Keratinocyte (primary cell): ENCODE measurements at regions not wholly inside any gene's neighbourhood (a gene's known extent, or its start where the extent isn't known, plus 50 kb on each side); places are given as distances from the start of the nearest gene placed in this dataset.
"Not testable (repeated sequence)": the region's sequence is repeated elsewhere in the genome, so short reads cannot be mapped to it uniquely, and the experiment has no call there.

Experiments used
- DNase-seq: peaks from one replicate; pipeline ENCODE4 v3.0.0-alpha.2; 2011; ENCODE audit warnings: low read depth, missing footprints, low spot score
- FAIRE-seq: peaks from 2 replicates; lab custom pipeline; 2011; peaks lifted over from hg19 to GRCh38; lab: Jason Lieb, UNC
- H2AFZ ChIP-seq: 2 replicates; pipeline ENCODE4 v1.6.0; 2012; ENCODE audit warnings: low read length, control low read depth, inconsistent platforms; ENCODE audit not compliant: control insufficient read depth
- H3K27ac ChIP-seq: 2 replicates; pipeline ENCODE4 v1.5.1; 2011; ENCODE audit warnings: low read length; ENCODE audit not compliant: control insufficient read depth, insufficient read depth
- H3K27me3 ChIP-seq: 3 replicates; pipeline ENCODE4 v1.6.0; 2011; ENCODE audit warnings: low read length; ENCODE audit not compliant: control insufficient read depth, insufficient read depth; ENCODE audit errors: extremely low read depth
- H3K36me3 ChIP-seq, 2 experiments: 2 replicates in 1 of 2; 3 replicates in 1 of 2; pipeline ENCODE4 v1.5.1; 2011; ENCODE audit warnings: low read length in 2 of 2, mild to moderate bottlenecking in 1 of 2; ENCODE audit not compliant: control insufficient read depth in 2 of 2, insufficient read depth in 2 of 2; ENCODE audit errors: extremely low read depth in 1 of 2
- H3K4me1 ChIP-seq: 3 replicates; pipeline ENCODE4 v1.5.1; 2011; ENCODE audit warnings: low read length; ENCODE audit not compliant: control insufficient read depth, insufficient read depth; ENCODE audit errors: extremely low read depth
- H3K4me2 ChIP-seq: 3 replicates; pipeline ENCODE4 v1.6.0; 2011; ENCODE audit warnings: low read depth, low read length; ENCODE audit not compliant: control insufficient read depth, insufficient read depth; ENCODE audit errors: extremely low read depth
- H3K4me3 ChIP-seq, 3 experiments: fragments of 200-600 bp in 1 of 3; sonication (generic) in 1 of 3; 2 replicates in 2 of 3; 3 replicates in 1 of 3; pipeline ENCODE4 v1.5.1; 2011 to 2016; ENCODE audit warnings: low read length in 3 of 3, mild to moderate bottlenecking in 3 of 3, control low read depth in 2 of 3, inconsistent platforms in 1 of 3, low read depth in 1 of 3, mixed read lengths in 1 of 3, mixed run types in 1 of 3, moderate library complexity in 1 of 3; ENCODE audit not compliant: control insufficient read depth in 2 of 3, insufficient read depth in 2 of 3; ENCODE audit errors: extremely low read depth in 1 of 3
- H3K79me2 ChIP-seq: 2 replicates; pipeline ENCODE4 v1.6.0; 2012; ENCODE audit warnings: low read length; ENCODE audit not compliant: control insufficient read depth, insufficient read depth
- H3K9ac ChIP-seq: 3 replicates; pipeline ENCODE4 v1.6.0; 2011; ENCODE audit warnings: low read length; ENCODE audit not compliant: control insufficient read depth, insufficient read depth; ENCODE audit errors: extremely low read depth
- H3K9me1 ChIP-seq: 3 replicates; pipeline ENCODE4 v1.6.0; 2011; ENCODE audit warnings: low read length; ENCODE audit not compliant: control insufficient read depth, insufficient read depth; ENCODE audit errors: extremely low read depth
- H3K9me3 ChIP-seq: 2 replicates; pipeline ENCODE4 v1.5.1; 2012; ENCODE audit warnings: low read depth, low read length; ENCODE audit not compliant: control insufficient read depth
- H4K20me1 ChIP-seq: 3 replicates; pipeline ENCODE4 v1.6.0; 2011; ENCODE audit warnings: low read length; ENCODE audit not compliant: control insufficient read depth, insufficient read depth; ENCODE audit errors: extremely low read depth
- CTCF ChIP-seq, 3 experiments: IDR thresholded peaks in 1 of 3; conservative IDR thresholded peaks in 1 of 3; optimal IDR thresholded peaks in 1 of 3; 2 replicates in 2 of 3; 3 replicates in 1 of 3; pipeline versions ENCODE3 to v1.5.1; 2011; ENCODE audit warnings: low read length in 3 of 3, mild to moderate bottlenecking in 3 of 3, moderate library complexity in 2 of 3, control low read depth in 1 of 3, inconsistent platforms in 1 of 3; ENCODE audit not compliant: insufficient read depth in 2 of 3; ENCODE audit errors: extremely low read depth in 1 of 3
- EZH2 ChIP-seq: IDR thresholded peaks from one replicate; pipeline ENCODE4 v1.6.1; 2012; ENCODE audit warnings: inconsistent platforms, mild to moderate bottlenecking, low read length, moderate library complexity
- dilution Hi-C: fragments of 300-500 bp; cut with MboI; formaldehyde crosslinking; loops from one replicate; pipeline ENCODE4 v1.7.0; 2020; ENCODE audit warnings: low sequenced_read_pairs; ENCODE audit not compliant: extremely low pct_ligation_motif_present

- no peak for DNase-seq
- Histone ChIP-seq H3K27ac (no peak overlapping the region), H3K9me3 (no peaks in the 10 kb centered on the region), H3K4me2 (no peak overlapping the region), H2AFZ (no peak overlapping the region), H3K36me3 (no peaks in the 10 kb centered on the region), H3K4me3 (no peak overlapping the region), H3K9ac (no peak overlapping the region), H4K20me1 (no peaks in the 10 kb centered on the region), H3K27me3 (no peaks in the 10 kb centered on the region), H3K4me1 (no peaks in the 10 kb centered on the region), H3K9me1 (no peaks in the 10 kb centered on the region), H3K79me2 (no peaks in the 10 kb centered on the region)
- dilution Hi-C loops, result no loop called here
- no peak for TF ChIP-seq EZH2
- no peak for TF ChIP-seq CTCF (optimal IDR thresholded peaks at IDR 0.05 in 1 of 3, IDR thresholded peaks at IDR 0.05 in 1 of 3, conservative IDR thresholded peaks at IDR 0.05 in 1 of 3; ENCODE audit: extremely low read depth in 1 of 3, insufficient read depth in 2 of 3, low read length in 3 of 3)
- no peak for FAIRE-seq
Observed at GRCh38 chr16:88202207-88202745, 180.5 kb upstream of the ZNF469 start.

- dilution Hi-C loops, H3K27ac ChIP-seq, FAIRE-seq, DNase-seq, H3K36me3 ChIP-seq, H3K79me2 ChIP-seq, H3K9me1 ChIP-seq, H3K4me2 ChIP-seq, H4K20me1 ChIP-seq, H3K27me3 ChIP-seq, H3K4me3 ChIP-seq, H2AFZ ChIP-seq, H3K9me3 ChIP-seq, H3K4me1 ChIP-seq, H3K9ac ChIP-seq: not testable (repeated sequence)
Observed at GRCh38 chr16:88202856-88203681, 179.7 kb upstream of the ZNF469 start.

DNA sequence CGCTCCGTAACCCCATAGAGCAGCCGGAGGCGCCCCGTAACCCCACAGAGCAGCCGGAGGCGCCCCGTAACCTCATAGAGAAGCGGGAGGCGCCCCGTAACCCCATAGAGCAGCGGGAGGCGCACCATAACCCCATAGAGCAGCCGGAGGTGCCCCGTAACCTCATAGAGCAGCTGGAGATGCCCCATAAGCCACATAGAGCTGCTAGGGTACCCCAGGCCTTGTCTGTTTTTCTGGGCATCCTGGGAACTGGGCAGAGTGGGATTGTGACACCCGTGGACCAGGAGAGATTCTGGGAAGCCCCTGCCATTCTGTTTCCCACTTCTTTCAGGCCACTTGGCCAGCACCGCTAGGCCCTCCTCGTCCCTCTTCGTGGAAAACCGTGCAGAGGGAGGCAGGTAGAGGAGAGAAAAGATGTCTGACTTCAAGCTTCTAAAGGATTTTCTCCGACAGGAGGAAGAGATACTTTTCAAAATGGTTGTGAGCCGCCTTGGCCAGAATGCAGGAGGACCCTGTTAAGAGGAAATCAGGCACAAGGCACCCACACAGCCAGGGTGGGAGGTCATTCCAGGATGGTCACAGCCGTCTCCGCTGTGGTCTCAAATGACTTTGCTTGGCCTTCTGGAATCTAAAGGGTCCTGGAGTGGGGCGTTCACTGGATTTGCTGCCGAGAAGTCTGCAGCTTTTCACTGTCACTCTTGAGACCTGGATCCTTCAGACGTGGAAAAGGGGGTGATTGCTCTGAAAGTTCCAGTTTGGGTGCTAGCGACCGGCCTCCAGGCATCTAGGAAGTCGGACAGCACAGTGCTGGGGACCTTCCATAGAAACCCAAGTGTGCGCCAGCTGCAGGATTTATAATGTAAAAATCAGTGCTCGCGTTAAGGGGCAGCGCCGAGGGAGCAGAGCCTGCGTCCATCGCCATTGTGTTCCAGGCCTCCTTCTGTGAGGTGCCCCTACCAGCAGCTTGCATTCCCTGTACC is 178.3 kb upstream of the ZNF469 start:
- FAIRE-seq, H2AFZ ChIP-seq, H3K9me1 ChIP-seq, H3K4me2 ChIP-seq, H3K36me3 ChIP-seq, H3K9ac ChIP-seq, dilution Hi-C loops, DNase-seq, H3K79me2 ChIP-seq, H3K27me3 ChIP-seq, H3K27ac ChIP-seq, H3K9me3 ChIP-seq, H3K4me3 ChIP-seq, H3K4me1 ChIP-seq, H4K20me1 ChIP-seq: not testable (repeated sequence)

DNA sequence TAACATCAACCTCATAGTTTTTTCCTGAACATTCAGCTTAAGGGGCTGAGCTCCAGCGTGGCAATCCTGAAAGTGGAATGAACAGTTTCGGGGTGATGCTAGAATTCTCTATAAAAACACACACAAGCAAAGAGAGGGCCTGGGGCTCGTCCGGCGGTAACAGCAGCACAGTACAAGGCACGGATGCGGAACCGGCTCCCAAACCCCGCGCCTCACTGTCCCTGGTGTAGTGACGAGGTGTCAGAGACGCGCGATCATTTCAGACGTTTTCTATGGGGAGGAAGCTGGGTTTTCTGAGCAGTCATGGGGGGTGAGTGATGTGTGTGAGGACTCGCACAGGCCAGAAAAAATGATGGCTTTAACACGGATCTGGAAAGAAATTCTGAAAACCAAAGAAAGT is 177.3 kb upstream of the ZNF469 start:
- DNase-seq, H2AFZ ChIP-seq, H3K79me2 ChIP-seq, H3K9me3 ChIP-seq, H3K36me3 ChIP-seq, H3K9me1 ChIP-seq, H4K20me1 ChIP-seq, H3K4me2 ChIP-seq, H3K9ac ChIP-seq, dilution Hi-C loops, H3K4me3 ChIP-seq, H3K27me3 ChIP-seq, H3K4me1 ChIP-seq, H3K27ac ChIP-seq, FAIRE-seq: not testable (repeated sequence)
